ENCODE measurements at regions not wholly inside any gene's neighbourhood (a gene's known extent, or its start where the extent isn't known, plus 50 kb on each side); places are given as distances from the start of the nearest gene placed in this dataset.
"Not testable (repeated sequence)": the region's sequence is repeated elsewhere in the genome, so short reads cannot be mapped to it uniquely, and the experiment has no call there.

- DNase-seq (ENCODE audit: low read depth in 2 of 2, low spot score in 1 of 2): not testable (repeated sequence)
Measured at GRCh38 chr16:29297144-29297808, 109.2 kb downstream of the NPIPB11 start.

GRCh38 chr16:29296176-29296575 is 110.3 kb downstream of the NPIPB11 start:
- not testable (repeated sequence) for DNase-seq (ENCODE audit: low read depth in 2 of 2, low spot score in 1 of 2)

- DNase-seq (ENCODE audit: low read depth in 2 of 2, low spot score in 1 of 2): not testable (repeated sequence)
Measured at GRCh38 chr16:29294951-29295795, 111.3 kb downstream of the NPIPB11 start.

GRCh38 chr16:29294400-29294933 is 112.0 kb downstream of the NPIPB11 start:
- not testable (repeated sequence) for DNase-seq (ENCODE audit: low read depth in 2 of 2, low spot score in 1 of 2)

GRCh38 chr16:29293545-29293944 is 113.0 kb downstream of the NPIPB11 start:
- DNase-seq (ENCODE audit: low read depth in 2 of 2, low spot score in 1 of 2): not testable (repeated sequence)

GRCh38 chr16:29292952-29293471 is 113.5 kb downstream of the NPIPB11 start:
- DNase-seq (ENCODE audit: low read depth in 2 of 2, low spot score in 1 of 2): not testable (repeated sequence)

- peak in 1 of 2 donors; percentile 13 for DNase-seq (ENCODE audit: low read depth in 2 of 2, low spot score in 1 of 2)
Measured at GRCh38 chr16:29291329-29292271, 114.9 kb downstream of the NPIPB11 start.

- DNase-seq (ENCODE audit: low read depth in 2 of 2, low spot score in 1 of 2): peak; percentile 38 to 42
Measured at GRCh38 chr16:29290631-29291247, 115.8 kb downstream of the NPIPB11 start.

GRCh38 chr16:29289516-29290239 is 116.8 kb downstream of the NPIPB11 start:
- DNase-seq (ENCODE audit: low read depth in 2 of 2, low spot score in 1 of 2): not testable (repeated sequence)

GRCh38 chr16:29288711-29289474 is 117.6 kb downstream of the NPIPB11 start:
- DNase-seq (ENCODE audit: low read depth in 2 of 2, low spot score in 1 of 2): not testable (repeated sequence)

GRCh38 chr16:29287871-29288535 is 118.5 kb downstream of the NPIPB11 start:
- DNase-seq (ENCODE audit: low read depth in 2 of 2, low spot score in 1 of 2): not testable (repeated sequence)

GRCh38 chr16:29287246-29287645 is 119.3 kb downstream of the NPIPB11 start:
- not testable (repeated sequence) for DNase-seq (ENCODE audit: low read depth in 2 of 2, low spot score in 1 of 2)

- DNase-seq (ENCODE audit: low read depth in 2 of 2, low spot score in 1 of 2): not testable (repeated sequence)
Measured at GRCh38 chr16:29286796-29287195, 119.7 kb downstream of the NPIPB11 start.

- not testable (repeated sequence) for DNase-seq (ENCODE audit: low read depth in 2 of 2, low spot score in 1 of 2)
Measured at GRCh38 chr16:29286161-29286560, 120.3 kb downstream of the NPIPB11 start.

- DNase-seq (ENCODE audit: low read depth in 2 of 2, low spot score in 1 of 2): not testable (repeated sequence)
Measured at GRCh38 chr16:29285151-29285885, 121.2 kb downstream of the NPIPB11 start.

- DNase-seq (ENCODE audit: low read depth in 2 of 2, low spot score in 1 of 2): not testable (repeated sequence)
Measured at GRCh38 chr16:29284723-29285122, 121.8 kb downstream of the NPIPB11 start.

- DNase-seq (ENCODE audit: low read depth in 2 of 2, low spot score in 1 of 2): not testable (repeated sequence)
Measured at GRCh38 chr16:29284159-29284558, 122.4 kb downstream of the NPIPB11 start.
